Muscle of back (tissue), 3 donors: ENCODE measurements at regions not wholly inside any gene's neighbourhood (a gene's known extent, or its start where the extent isn't known, plus 50 kb on each side); places are given as distances from the start of the nearest gene placed in this dataset.

Experiments
- DNase-seq, 3 donors: peaks; one replicate each; pipeline versions ENCODE4 v3.0.0 to v3.0.0-alpha.2; 2013

DNA sequence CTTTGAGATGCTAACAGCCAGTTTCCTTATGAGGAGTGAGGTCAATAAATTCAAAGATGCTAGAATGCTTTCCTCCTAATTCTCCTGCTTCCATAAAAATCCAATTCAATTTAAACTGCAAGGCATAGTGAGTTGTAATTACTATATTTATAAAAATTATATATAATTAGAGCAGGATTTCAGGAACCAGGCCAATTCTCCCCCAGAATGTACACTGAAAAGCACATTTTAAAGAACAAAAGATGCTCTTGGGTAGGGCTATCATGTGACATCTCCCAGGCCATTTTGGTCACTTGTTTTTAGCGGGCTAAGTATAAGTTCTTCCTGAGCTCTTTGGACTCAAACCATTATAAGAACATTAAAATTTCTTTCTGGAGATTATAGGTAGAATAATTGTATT is 195.7 kb upstream of the KCNG1 start:
- DNase-seq: no peak

DNA sequence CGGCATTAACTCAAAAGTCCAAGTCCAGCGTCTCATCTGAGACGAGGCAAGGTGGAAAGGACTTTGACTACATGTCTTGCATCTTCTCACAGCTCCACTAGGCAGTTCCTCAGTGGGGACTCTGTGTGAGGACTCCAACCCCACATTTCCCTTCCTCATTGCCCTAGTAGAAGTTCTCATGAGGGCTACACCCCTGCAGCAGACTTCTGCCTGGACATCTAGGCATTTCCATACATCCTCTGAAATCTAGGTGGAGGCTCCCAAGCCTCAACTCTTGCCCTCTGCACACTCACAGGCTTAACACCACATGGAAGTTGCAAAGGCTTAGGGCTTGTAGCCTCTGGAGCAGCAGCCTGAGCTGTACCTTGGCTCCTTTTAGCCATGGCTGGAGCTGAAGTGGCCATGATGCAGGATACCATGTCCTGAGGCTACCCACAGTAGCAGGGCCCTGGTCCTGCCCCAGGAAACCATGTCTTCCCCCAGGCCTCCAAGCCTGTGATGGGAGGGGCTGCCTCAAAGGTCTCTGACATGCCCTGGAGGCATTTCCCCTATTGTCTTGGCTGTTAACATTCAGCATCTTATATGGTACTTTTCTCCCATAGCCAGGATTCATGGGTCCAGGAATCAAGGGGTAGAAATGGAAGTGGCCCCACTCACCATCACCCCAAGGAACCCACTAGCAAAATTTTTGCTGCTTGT is 194.6 kb upstream of the KCNG1 start:
- DNase-seq: no peak

DNA sequence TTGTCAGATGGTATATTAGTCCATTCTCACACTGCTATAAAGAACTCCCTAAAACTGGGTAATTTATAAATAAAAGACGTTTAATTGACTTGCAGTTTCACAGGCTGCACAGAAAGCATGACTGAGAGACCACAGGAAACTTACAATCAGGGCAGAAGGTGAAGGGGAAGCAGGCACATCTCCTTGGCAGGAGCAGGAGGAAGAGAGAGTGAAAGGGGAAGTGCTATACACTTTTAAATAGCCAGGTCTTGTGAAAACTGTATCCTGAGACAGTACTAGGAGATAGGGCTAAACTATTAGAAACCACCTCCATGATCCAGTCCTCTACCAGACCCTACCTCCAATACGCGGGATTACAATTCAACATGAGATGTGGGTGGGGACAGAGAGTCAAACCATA is 193.9 kb upstream of the KCNG1 start:
- DNase-seq: no peak

DNA sequence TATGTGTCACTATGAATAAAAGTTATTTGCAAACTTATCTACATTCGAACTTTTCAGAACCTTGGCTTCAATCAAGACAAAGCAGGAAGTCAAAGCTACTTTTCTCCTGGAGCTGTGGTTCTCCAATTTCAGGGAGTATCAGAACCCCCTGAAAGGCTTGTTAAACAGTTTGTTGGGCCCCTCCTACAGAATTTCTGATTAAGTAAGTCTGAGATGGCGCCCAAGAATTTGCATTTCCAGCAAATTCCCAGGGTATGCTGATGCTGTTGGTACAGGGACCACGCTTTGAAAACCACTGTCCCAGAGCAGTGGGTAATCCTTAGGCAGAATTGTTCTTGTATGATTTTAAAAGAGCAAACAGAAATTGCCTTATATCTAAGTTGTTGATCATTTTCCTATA is 189.9 kb upstream of the KCNG1 start:
- no peak for DNase-seq

DNA sequence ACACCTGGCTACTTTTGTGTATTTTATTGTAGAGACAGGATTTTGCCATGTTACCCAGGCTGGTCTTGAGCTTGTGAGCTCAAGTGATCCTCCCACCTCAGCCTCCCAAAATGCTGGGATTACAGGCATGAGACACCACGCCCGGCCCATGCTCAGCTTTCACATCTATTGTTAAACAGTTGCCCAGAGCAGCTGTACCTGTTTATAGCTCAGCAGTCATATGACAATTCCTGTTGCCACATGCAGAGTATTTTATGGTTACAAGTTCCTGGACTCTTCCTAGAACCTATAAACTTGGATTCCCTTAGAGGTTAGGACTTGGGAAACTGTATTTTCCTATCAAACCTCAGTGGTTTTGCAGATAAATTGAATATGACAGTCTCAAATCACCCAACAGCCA is 188.3 kb upstream of the KCNG1 start:
- no peak for DNase-seq

DNA sequence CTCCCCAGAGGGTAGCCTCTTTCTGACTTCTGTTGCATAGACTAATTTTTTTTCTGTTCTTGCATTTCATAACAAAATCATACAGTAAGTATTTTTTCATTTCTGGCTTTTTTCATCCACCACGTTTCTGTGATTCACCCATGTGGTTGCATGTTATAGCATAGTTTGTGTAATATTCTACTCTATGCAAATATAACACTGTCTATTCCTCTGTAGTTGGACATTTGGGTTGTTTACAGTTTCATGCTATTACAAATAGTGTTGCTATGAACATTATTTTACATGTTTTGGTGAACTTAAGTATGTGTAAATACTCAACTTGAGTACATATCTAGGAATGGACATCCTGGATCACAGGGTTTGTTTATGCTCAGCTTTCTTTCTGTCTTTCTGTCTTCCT is 187.2 kb upstream of the KCNG1 start:
- no peak for DNase-seq

GRCh38 chr20:51208162-51208561 is 185.3 kb upstream of the KCNG1 start:
- no peak for DNase-seq

DNA sequence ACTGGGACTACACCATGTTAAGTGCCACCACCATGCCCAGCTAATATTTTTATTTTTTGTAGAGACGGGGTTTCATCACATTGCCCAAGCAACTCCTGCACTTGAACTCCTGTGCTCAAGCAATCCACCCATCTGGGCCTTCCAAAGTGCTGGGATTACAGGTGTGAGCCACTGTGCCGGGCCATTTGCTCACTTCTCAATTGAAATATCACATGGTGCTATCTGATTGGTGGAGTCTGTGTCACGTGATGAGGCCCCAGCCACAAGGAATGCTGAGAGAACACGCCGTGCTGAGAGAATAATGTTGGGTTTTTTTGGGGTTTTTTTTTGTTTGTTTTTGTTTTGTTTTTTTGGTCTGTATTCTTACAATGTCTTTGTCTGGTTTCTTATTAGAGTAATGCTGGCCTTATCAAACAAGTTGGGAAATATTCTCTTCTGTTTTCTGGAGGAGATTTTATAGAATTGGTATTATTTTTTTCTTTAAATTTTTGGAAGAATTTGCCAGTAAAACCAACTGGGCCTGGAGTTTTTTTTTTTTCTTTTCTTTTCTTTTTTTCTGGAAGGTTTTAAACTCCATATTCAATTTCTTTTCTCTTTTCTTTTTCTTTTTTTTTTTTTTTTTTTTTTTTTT is 183.2 kb upstream of the KCNG1 start:
- no peak for DNase-seq

DNA sequence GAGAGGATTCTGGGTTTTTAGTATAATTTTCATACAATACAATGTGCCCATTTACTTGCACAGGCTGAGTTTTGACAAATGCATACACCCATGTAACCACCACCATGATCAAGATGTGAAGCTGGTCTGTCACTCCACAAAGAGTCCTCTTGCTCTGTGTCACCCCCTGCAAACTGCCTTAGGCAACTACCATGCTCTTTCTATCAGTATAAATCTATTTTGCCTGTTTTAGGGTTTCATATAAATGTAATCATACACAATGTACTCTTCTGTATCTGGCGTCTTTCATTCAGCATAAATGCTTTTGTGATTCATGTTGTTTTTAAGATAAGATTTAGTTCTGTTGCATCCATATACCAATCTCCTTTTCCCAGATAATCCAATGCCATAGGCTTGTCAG is 181.9 kb upstream of the KCNG1 start:
- DNase-seq: no peak

- no peak for DNase-seq
These were observed 181.3 kb upstream of the KCNG1 start for GRCh38 chr20:51204051-51204715.

DNA sequence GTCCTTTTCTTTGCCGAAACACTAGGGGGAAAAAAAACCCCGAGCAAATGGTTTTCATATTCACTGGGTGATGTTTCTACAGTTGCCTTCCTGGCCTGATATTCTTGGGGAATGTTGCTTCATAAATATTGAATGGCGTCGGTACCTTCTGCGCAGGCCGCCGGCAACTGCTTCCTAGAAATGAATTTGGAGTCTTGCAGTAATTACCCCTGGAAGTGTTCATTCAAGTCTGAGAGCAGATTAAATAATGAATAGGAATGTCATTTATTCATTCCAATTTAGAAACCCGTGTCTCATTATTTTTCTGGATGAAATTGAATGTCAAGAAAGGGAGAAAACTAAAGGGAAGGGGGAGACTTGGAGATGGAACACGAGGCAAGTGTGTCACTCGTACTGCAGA is 179.4 kb upstream of the KCNG1 start:
- DNase-seq: no peak

DNA sequence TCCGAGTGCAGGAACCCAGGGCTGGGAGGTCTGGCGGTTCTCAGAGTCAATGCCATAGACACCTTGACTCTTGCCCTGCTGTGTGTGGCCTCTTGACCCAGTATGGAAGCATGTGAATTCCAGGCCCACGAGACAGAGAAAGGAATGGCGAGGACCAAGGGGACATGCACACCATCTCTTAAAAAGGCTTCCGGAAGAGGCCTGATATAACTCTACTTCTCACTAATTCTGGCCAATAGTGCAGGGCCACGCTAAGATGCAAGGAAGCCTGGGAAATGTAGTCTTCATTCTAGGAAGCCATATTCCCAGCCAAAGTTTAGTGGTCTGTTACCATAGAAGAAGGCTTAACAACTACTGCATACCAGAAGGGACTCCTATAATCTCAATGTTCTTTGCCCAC is 177.0 kb upstream of the KCNG1 start:
- DNase-seq: no peak

GRCh38 chr20:51198876-51199523 is 176.1 kb upstream of the KCNG1 start:
- DNase-seq: no peak

DNA sequence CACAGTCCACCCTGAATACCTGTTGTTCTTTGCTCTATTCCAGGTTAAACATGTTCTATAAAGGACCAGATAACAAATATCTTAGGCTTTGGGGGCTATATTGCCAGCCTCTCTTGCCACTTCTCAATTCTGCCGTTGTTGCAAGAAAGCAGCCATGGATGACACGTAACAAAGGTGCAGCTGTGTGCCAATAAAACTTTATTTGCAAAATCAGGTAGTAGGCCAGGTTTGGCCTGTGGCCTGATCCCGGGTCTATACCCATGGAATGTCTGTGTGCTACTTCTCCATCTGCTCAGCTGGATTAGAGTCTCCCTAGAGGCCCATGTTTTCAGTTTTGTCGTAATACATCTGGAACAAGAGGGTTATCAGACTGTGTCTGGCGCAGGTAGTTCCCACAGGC is 175.3 kb upstream of the KCNG1 start:
- no peak for DNase-seq

- no peak for DNase-seq
These were observed 174.2 kb upstream of the KCNG1 start for GRCh38 chr20:51196991-51197651.

- DNase-seq: no peak
These were observed 173.1 kb upstream of the KCNG1 start for GRCh38 chr20:51195990-51196389.

GRCh38 chr20:51195419-51195901 is 172.6 kb upstream of the KCNG1 start:
- peak in 1 of 3 donors; percentile 15 for DNase-seq

DNA sequence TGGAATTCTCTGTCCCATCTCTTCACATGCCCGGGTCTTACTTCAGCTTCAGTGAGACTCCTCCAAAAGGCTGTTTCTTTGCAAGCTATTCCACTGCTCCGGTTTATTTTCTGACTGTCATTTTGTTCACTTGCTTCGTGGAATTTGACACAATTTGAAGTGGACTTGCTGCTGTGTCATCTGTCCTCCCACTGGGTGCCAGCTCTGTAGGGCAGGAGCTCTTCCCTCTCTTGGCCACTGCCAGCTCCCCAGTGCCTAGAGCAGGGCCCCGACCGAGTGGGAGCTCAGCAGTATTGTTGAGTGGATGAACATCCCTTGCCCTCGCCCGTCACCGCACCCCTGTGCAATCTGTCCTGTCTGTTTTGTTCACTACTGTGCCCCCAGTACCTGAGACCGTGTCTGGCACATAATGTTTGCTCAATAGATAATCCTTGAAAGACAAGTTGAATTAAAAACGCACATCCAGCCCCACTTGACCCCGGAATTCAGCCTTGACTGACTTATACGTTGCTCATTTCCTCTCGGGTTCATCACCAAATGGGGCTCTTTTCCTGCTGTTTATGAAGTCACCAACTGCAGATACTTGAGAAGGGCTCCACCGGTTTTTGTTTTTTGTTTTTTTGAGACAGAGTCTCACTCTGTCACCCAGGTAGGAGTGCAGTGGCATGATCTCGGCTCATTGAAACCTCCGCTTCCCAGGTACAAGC is 170.3 kb upstream of the KCNG1 start:
- no peak for DNase-seq

GRCh38 chr20:51190783-51191180 is 167.9 kb upstream of the KCNG1 start:
- DNase-seq: peak; percentile 11 to 22 (median 22)

DNA sequence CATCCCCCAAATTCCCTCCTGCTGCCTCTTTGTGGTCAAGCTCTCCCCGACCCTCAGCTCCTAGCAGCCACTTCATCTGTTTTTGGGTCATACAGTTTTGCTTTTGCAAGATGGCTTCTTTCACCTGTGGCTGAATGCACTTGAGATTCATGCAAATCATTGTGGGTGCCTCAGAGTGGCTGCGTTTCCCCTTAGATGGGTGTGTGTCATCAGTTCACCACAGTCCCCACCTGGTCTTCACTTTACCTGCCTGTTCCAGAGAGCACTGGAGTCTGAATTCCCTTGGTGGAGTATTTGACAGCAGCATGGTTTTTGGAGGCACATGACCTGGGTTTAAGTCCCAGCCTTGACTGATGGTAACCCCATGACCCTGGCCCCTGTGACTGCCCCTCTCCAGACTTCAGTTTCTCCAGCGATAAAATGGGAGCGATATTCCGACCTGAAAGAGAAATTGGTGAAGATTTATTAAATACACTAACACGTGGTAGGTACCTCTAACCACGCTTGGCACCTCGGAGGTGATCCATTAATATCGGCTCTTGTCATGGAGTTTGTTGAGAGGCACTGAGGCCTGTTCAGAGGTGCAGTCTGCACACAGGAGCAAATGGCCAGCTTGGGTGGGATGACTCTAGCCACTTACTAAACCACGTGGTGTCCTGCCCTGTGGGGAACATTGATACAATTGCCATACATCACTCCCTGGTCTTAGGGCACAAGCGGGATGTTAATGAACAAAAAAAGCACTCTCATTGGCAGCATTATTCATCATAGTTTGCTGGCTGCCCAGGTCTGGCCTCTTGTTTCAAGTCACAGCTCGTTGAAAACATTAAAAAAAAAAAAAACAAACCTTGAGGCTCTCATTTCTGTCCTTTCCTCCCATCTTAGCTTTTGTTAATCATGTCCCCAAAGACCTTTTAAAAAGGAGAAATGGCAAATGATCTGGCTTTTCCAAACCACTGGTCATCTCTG is 167.2 kb upstream of the KCNG1 start:
- no peak for DNase-seq
